SU-DHL-6 (cell line): ENCODE measurements at regions not wholly inside any gene's neighbourhood (a gene's known extent, or its start where the extent isn't known, plus 50 kb on each side); places are given as distances from the start of the nearest gene placed in this dataset.
"Not testable (repeated sequence)": the region's sequence is repeated elsewhere in the genome, so short reads cannot be mapped to it uniquely, and the experiment has no call there.

Source experiments
- CTCF ChIP-seq: fragments of 200-600 bp; sonication (generic); IDR thresholded peaks from one replicate; pipeline ENCODE4 v1.5.1; 2017; ENCODE audit warnings: antibody characterized with exemption, mild to moderate bottlenecking, low read length, moderate library complexity; ENCODE audit not compliant: insufficient read depth, poor library complexity, severe bottlenecking
- EZH2phosphoT487 ChIP-seq: fragments of 200-600 bp; sonication (generic), shearing (Covaris generic); conservative IDR thresholded peaks from 2 replicates; pipeline ENCODE4 v1.6.1; 2018; ENCODE audit warnings: mild to moderate bottlenecking, antibody characterized with exemption, low read length, moderate library complexity, mixed read lengths

GRCh38 chr21:20502915-20503314 lies 495.3 kb upstream of the NCAM2 start:
- TF ChIP-seq CTCF, EZH2phosphoT487: not testable (repeated sequence)
